SK-N-SH (cell line): ENCODE measurements at regions not wholly inside any gene's neighbourhood (a gene's known extent, or its start where the extent isn't known, plus 50 kb on each side); places are given as distances from the start of the nearest gene placed in this dataset.

Source experiments
- CTCF ChIA-PET: fragments of 300-600, 350-600 bp; formaldehyde crosslinking; extraction: SDS; loops from one replicate; lab custom pipeline; 2021; lab: Yijun Ruan, JAX
- POLR2A ChIA-PET: fragments of 350-600 bp; sonication (Branson Sonifier 250); formaldehyde crosslinking; extraction: SDS; loops from one replicate; lab custom pipeline; 2020; ENCODE audit warnings: antibody characterized with exemption, inconsistent platforms; lab: Yijun Ruan, JAX
- DNase-seq: peaks from one replicate; pipeline ENCODE4 v3.0.0; 2012
- H2AFZ ChIP-seq: fragments of 200-600 bp; sonication (generic); 2 replicates; pipeline ENCODE4 v1.8.1; 2016; ENCODE audit warnings: antibody characterized with exemption, mild to moderate bottlenecking, low read depth
- H3F3A ChIP-seq: fragments of 200-600 bp; sonication (generic); replicated peaks from 2 replicates; pipeline ENCODE3; 2016; ENCODE audit warnings: antibody characterized with exemption, mild to moderate bottlenecking; ENCODE audit not compliant: insufficient read depth
- H3K27ac ChIP-seq, 2 experiments: fragments of 200-500 bp in 1 of 2; fragments of 200-600 bp in 1 of 2; sonication (Bioruptor generic) in 1 of 2; sonication (generic), shearing (Covaris generic) in 1 of 2; 2 replicates each; pipeline versions ENCODE4 v1.5.1 to v1.6.1; 2014 to 2016; ENCODE audit warnings: low read depth in 2 of 2, inconsistent platforms in 1 of 2, low read length in 1 of 2, mild to moderate bottlenecking in 1 of 2, mixed read lengths in 1 of 2
- H3K27me3 ChIP-seq: fragments of 200-600 bp; sonication (generic), shearing (Covaris generic); 2 replicates; pipeline ENCODE4 v1.6.1; 2016; ENCODE audit warnings: mixed run types; ENCODE audit not compliant: insufficient read depth
- H3K36me3 ChIP-seq, 2 experiments: fragments of 200-500 bp in 1 of 2; fragments of 200-600 bp in 1 of 2; sonication (Bioruptor generic) in 1 of 2; sonication (generic) in 1 of 2; replicated peaks in 1 of 2; 2 replicates each; pipeline versions ENCODE3 to v1.5.1; 2014 to 2016; ENCODE audit warnings: low read length in 1 of 2, mild to moderate bottlenecking in 1 of 2; ENCODE audit not compliant: insufficient read depth in 2 of 2, control insufficient read depth in 1 of 2
- H3K4me1 ChIP-seq, 2 experiments: fragments of 200-500 bp in 1 of 2; fragments of 200-600 bp in 1 of 2; sonication (Bioruptor generic) in 1 of 2; sonication (generic), shearing (Covaris generic) in 1 of 2; 2 replicates each; pipeline versions ENCODE4 v1.5.1 to v1.6.1; 2014 to 2016; ENCODE audit warnings: low read depth in 1 of 2, low read length in 1 of 2, mixed run types in 1 of 2; ENCODE audit not compliant: insufficient read depth in 2 of 2, control insufficient read depth in 1 of 2
- H3K4me2 ChIP-seq: fragments of 200-600 bp; sonication (generic), shearing (Covaris generic); 2 replicates; pipeline ENCODE4 v1.6.1; 2017; ENCODE audit warnings: mixed run types
- H3K4me3 ChIP-seq, 2 experiments: fragments of 200-500 bp in 1 of 2; fragments of 200-600 bp in 1 of 2; sonication (Bioruptor generic) in 1 of 2; sonication (generic), shearing (Covaris generic) in 1 of 2; 2 replicates each; pipeline versions ENCODE4 v1.5.1 to v1.8.1; 2014 to 2016; ENCODE audit warnings: low read depth in 2 of 2, inconsistent platforms in 1 of 2, low read length in 1 of 2, mild to moderate bottlenecking in 1 of 2, mixed read lengths in 1 of 2, moderate library complexity in 1 of 2
- H3K79me2 ChIP-seq: fragments of 200-600 bp; sonication (generic); 2 replicates; pipeline ENCODE4 v1.8.1; 2017; ENCODE audit warnings: mild to moderate bottlenecking; ENCODE audit not compliant: insufficient read depth
- H3K9ac ChIP-seq: fragments of 200-600 bp; sonication (generic); 2 replicates; pipeline ENCODE4 v1.6.1; 2017; ENCODE audit warnings: mixed run types
- H3K9me2 ChIP-seq: fragments of 200-600 bp; sonication (generic); 2 replicates; pipeline ENCODE4 v1.6.1; 2017; ENCODE audit warnings: mixed run types
- H3K9me3 ChIP-seq: fragments of 200-600 bp; sonication (generic); 2 replicates; pipeline ENCODE4 v1.6.1; 2017; ENCODE audit warnings: mixed run types, mild to moderate bottlenecking, moderate library complexity
- H4K20me1 ChIP-seq: fragments of 200-600 bp; sonication (generic); 2 replicates; pipeline ENCODE4 v1.6.1; 2017; ENCODE audit warnings: mild to moderate bottlenecking, mixed run types; ENCODE audit not compliant: insufficient read depth
- GATA2 ChIP-seq: sonication (generic); formaldehyde crosslinking; IDR thresholded peaks from 2 replicates; pipeline ENCODE4 v1.5.0; 2020; ENCODE audit warnings: mild to moderate bottlenecking, missing genetic modification reagents
- JUND ChIP-seq: IDR thresholded peaks from 2 replicates; pipeline ENCODE4 v1.4.0; 2012
- MXI1 ChIP-seq: IDR thresholded peaks from 2 replicates; pipeline ENCODE4 v1.6.1; 2012; ENCODE audit warnings: mild to moderate bottlenecking, low read depth, low read length, improper control_type of control experiment
- NRF1 ChIP-seq: IDR thresholded peaks from 2 replicates; pipeline ENCODE4 v1.6.1; 2012; ENCODE audit warnings: low read depth, mild to moderate bottlenecking, low read length
- RAD21 ChIP-seq: IDR thresholded peaks from 2 replicates; pipeline ENCODE4 v1.6.1; 2012; ENCODE audit warnings: mild to moderate bottlenecking, low read length
- RCOR1 ChIP-seq: fragments of 150-350 bp; IDR thresholded peaks from 2 replicates; pipeline ENCODE4 v1.6.1; 2017; ENCODE audit warnings: antibody characterized with exemption, low read length
- RXRA ChIP-seq: IDR thresholded peaks from 2 replicates; pipeline ENCODE4 v1.4.0; 2012; ENCODE audit warnings: low read depth, mild to moderate bottlenecking, borderline replicate concordance
- SMC3 ChIP-seq: IDR thresholded peaks from 2 replicates; pipeline ENCODE4 v1.6.1; 2012; ENCODE audit warnings: low read depth, low read length, improper control_type of control experiment
- TEAD4 ChIP-seq: IDR thresholded peaks from 2 replicates; pipeline ENCODE4 v1.4.0; 2012; ENCODE audit warnings: mild to moderate bottlenecking, borderline replicate concordance; ENCODE audit not compliant: insufficient read depth
- YY1 ChIP-seq: IDR thresholded peaks from 2 replicates; pipeline ENCODE4 v1.4.0; 2012; ENCODE audit warnings: low read depth, mild to moderate bottlenecking
- WGBS: methylation state at CpG from one replicate; pipeline ENCODE4 v1.1.6; 2017; ENCODE audit warnings: low lambda C conversion rate; 5-methylcytosine and 5-hydroxymethylcytosine counted together
- TF ChIP-seq, protein P1 (sequence below): IDR thresholded peaks from 2 replicates; pipeline ENCODE4 v1.4.0; 2012; ENCODE audit warnings: low read depth, borderline replicate concordance
- TF ChIP-seq, protein P2 (sequence below): fragments of 200-600 bp; sonication (generic); IDR thresholded peaks from 2 replicates; pipeline ENCODE4 v1.6.1; 2017; ENCODE audit warnings: antibody characterized with exemption, mild to moderate bottlenecking, moderate library complexity
- TF ChIP-seq, protein P3 (sequence below): IDR thresholded peaks from 2 replicates; pipeline ENCODE4; 2012

DNA sequence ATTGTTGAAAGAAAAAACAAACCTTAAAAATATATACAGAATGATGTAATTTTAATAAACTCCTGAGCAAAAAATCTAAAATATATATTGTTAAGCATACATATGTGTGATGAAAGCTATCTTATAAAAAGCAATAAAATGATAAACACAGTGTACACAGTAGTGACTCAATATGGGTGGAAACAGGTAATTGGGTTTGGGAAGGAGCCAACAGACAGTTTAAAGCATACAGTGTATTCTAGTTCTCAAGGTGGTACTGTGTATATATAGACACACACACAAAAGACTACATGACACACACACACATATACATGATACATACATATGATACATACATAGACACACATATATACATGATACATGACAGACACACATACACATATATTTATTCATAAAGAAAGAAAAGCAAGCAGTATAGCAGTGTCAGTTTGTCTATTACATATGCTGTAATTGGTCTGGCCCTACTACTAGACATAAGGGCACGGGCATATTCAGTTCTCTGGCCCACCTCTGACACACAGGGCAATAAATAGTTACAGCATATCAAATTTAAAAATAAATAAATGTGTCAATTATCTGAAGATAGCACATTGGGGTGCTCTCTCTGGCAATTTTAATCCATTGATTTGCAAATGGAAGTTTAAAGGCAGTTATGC is 330.2 kb downstream of the S1PR1 start (continued):
- TF ChIP-seq GATA2 (no peak), RCOR1 (no peak), RAD21 (no peak), NRF1 (no peak), YY1 (no peak), MXI1 (no peak)
- TF ChIP-seq, protein P1, sequence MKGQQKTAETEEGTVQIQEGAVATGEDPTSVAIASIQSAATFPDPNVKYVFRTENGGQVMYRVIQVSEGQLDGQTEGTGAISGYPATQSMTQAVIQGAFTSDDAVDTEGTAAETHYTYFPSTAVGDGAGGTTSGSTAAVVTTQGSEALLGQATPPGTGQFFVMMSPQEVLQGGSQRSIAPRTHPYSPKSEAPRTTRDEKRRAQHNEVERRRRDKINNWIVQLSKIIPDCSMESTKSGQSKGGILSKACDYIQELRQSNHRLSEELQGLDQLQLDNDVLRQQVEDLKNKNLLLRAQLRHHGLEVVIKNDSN: no peak
- TF ChIP-seq, all 33 proteins: peak for 0

DNA sequence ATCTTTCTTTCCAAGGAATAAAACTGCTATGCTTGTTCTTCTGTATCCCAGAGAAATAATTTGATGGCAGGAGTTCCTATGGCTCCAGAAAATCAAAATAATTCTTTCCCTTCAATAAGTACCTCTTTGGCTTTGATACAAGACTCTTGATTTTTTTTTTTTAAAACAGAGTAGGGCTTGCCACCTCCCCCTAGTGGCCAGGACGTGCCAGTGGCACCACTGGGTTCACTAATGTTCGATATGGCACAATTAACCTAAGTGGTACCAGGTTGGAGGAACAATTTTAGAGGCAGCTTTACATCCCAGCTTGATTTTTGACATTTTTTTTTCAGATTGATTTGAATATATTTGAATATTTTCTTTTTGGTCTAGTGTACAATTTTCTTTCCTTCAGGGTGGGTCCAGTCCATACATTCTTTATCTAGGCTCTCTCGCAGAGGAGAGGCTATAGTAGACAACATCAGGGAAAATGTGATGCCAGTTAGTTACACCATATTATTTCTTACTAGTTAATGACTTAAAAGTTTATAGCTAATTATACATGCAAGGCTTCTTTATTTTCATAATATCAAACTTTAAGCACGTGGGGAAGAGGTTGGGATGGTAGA is 330.9 kb downstream of the S1PR1 start:
- Histone ChIP-seq H3K79me2 (no peaks in the 10 kb centered on the region), H3K9ac (no peak overlapping the region), H2AFZ (no peak overlapping the region), H3K9me3 (no peaks in the 10 kb centered on the region), H3K4me3 (no peak overlapping the region), H3K27ac (no peak overlapping the region), H3F3A (no peaks in the 10 kb centered on the region), H4K20me1 (no peaks in the 10 kb centered on the region), H3K27me3 (no peaks in the 10 kb centered on the region), H3K4me2 (no peak overlapping the region), H3K4me1 (no peaks in the 10 kb centered on the region), H3K9me2 (no peaks in the 10 kb centered on the region), H3K36me3 (no peaks in the 10 kb centered on the region)
- ChIA-PET POLR2A (no interaction called here), CTCF (interaction anchor here (0.6 to 1.9 kb wide), 15 partner anchors 11 to 279 kb away, joined by 3 to 10 read pairs (median 4); no protein-coding TSS in a partner anchor)
- WGBS: 35% methylated on average over 4 of the region's 4 CpGs
- DNase-seq: peak; percentile 47
- TF ChIP-seq, protein P2, sequence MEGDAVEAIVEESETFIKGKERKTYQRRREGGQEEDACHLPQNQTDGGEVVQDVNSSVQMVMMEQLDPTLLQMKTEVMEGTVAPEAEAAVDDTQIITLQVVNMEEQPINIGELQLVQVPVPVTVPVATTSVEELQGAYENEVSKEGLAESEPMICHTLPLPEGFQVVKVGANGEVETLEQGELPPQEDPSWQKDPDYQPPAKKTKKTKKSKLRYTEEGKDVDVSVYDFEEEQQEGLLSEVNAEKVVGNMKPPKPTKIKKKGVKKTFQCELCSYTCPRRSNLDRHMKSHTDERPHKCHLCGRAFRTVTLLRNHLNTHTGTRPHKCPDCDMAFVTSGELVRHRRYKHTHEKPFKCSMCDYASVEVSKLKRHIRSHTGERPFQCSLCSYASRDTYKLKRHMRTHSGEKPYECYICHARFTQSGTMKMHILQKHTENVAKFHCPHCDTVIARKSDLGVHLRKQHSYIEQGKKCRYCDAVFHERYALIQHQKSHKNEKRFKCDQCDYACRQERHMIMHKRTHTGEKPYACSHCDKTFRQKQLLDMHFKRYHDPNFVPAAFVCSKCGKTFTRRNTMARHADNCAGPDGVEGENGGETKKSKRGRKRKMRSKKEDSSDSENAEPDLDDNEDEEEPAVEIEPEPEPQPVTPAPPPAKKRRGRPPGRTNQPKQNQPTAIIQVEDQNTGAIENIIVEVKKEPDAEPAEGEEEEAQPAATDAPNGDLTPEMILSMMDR: peak; percentile 97
- TF ChIP-seq RXRA: no peak
- peak; percentile 59 for TF ChIP-seq SMC3
- peak; percentile 66 for TF ChIP-seq RAD21
- TF ChIP-seq JUND: no peak

DNA sequence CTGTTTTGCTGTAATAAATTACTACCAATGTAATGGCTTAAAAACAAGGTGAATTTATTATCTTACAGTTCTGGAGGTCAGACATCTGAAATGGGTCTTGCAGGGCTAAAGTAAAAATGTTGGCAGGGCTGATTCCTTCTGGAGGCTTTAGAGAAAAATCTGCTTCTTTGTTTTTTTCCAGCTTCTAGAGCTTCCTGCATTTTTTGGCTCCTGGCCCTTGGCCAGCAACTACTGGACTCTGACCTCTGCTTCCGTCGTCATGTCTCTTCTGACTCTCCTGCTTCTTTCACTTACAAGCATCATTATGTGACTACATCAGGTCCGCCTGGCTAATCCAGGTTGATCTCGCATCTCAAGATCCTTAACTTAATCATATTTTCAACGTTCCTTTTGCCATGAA is 350.9 kb downstream of the S1PR1 start:
- no peak for DNase-seq

More for the DNA sequence above, 350.9 kb downstream of the S1PR1 start:
- Histone ChIP-seq H2AFZ (no peak overlapping the region), H3K9ac (no peak overlapping the region), H3K27me3 (no peaks in the 10 kb centered on the region), H3K4me3 (no peak overlapping the region), H3K4me1 (no peaks in the 10 kb centered on the region), H3K9me3 (no peaks in the 10 kb centered on the region), H3K79me2 (no peaks in the 10 kb centered on the region), H3K36me3 (no peaks in the 10 kb centered on the region), H3F3A (no peaks in the 10 kb centered on the region), H4K20me1 (no peaks in the 10 kb centered on the region), H3K9me2 (no peaks in the 10 kb centered on the region), H3K27ac (no peak overlapping the region), H3K4me2 (no peak overlapping the region)
- ChIA-PET POLR2A (no interaction called here), CTCF (no interaction called here)
- WGBS: 36% methylated on average over 5 of the region's 5 CpGs
- TF ChIP-seq, protein P3, sequence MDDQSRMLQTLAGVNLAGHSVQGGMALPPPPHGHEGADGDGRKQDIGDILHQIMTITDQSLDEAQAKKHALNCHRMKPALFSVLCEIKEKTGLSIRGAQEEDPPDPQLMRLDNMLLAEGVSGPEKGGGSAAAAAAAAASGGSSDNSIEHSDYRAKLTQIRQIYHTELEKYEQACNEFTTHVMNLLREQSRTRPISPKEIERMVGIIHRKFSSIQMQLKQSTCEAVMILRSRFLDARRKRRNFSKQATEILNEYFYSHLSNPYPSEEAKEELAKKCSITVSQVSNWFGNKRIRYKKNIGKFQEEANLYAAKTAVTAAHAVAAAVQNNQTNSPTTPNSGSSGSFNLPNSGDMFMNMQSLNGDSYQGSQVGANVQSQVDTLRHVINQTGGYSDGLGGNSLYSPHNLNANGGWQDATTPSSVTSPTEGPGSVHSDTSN: no peak
- TF ChIP-seq TEAD4: no peak
